ENCODE measurements at regions not wholly inside any gene's neighbourhood (a gene's known extent, or its start where the extent isn't known, plus 50 kb on each side); places are given as distances from the start of the nearest gene placed in this dataset.
"Not testable (repeated sequence)": the region's sequence is repeated elsewhere in the genome, so short reads cannot be mapped to it uniquely, and the experiment has no call there.

DNA sequence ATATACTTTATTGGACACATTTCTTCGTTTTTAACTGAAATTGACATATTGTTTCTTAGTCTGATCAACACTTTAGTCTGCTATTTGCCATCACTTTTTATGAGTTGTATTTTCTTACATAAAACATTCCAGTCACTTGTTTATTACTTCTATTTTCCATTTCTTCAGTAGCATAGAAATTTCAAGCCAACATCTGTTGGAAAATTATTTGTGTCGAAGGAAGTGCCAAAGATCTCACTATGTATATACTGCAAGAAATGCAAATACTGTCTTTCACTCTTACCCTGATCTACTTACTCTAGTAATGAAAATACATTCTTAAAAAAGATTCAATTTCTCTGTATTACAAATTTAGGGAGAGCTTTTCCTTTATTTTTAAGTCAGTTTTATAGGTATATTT lies 105.9 kb downstream of the SLC17A6 start:
- peaks cover 2% of the 10 kb centered on the region for H3K4me1 Mint-ChIP-seq (ENCODE audit: low read depth, unreplicated experiment)

DNA sequence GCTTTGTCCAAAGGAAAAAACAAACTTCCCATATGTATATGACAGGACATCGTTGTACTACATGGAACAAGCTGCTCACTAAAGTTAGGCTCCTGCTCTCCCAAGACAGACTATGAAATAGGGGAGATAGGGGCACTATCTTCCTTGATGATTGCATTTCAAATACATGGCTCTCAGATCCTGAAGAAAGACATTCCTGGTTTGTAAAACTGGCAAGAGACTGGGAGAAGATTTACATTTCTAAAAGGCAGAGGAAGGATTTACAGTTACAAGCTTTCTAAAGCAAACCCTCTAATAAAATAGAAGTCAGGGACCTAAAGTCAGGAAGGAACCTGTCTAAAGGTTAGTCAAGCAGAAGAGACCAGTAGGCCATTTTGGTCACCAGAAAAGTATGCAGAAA lies 103.7 kb downstream of the SLC17A6 start:
- H3K4me3 Mint-ChIP-seq (ENCODE audit: unreplicated experiment), result no peak overlapping the region
- TF ChIP-seq, protein P1, sequence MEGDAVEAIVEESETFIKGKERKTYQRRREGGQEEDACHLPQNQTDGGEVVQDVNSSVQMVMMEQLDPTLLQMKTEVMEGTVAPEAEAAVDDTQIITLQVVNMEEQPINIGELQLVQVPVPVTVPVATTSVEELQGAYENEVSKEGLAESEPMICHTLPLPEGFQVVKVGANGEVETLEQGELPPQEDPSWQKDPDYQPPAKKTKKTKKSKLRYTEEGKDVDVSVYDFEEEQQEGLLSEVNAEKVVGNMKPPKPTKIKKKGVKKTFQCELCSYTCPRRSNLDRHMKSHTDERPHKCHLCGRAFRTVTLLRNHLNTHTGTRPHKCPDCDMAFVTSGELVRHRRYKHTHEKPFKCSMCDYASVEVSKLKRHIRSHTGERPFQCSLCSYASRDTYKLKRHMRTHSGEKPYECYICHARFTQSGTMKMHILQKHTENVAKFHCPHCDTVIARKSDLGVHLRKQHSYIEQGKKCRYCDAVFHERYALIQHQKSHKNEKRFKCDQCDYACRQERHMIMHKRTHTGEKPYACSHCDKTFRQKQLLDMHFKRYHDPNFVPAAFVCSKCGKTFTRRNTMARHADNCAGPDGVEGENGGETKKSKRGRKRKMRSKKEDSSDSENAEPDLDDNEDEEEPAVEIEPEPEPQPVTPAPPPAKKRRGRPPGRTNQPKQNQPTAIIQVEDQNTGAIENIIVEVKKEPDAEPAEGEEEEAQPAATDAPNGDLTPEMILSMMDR (IDR thresholded peaks at IDR 0.05; ENCODE audit: insufficient read depth in 1 of 2, low read depth in 1 of 2, low read length in 1 of 2, severe bottlenecking in 1 of 2, unreplicated experiment in 1 of 2), result no peak
- BruUV-seq (replicated peaks), result no TSS peak
- H3K36me3 Mint-ChIP-seq (ENCODE audit: insufficient read depth, unreplicated experiment), result no peaks in the 10 kb centered on the region
- POLR2A ChIA-PET, result no interaction called here
- H3K27ac Mint-ChIP-seq (ENCODE audit: unreplicated experiment), result no peak overlapping the region
- H3K9me3 Mint-ChIP-seq (ENCODE audit: unreplicated experiment), result peaks cover 13% of the 10 kb centered on the region
- no peaks in the 10 kb centered on the region for H3K4me1 ChIP-seq
- no peak overlapping the region for H3K4me3 ChIP-seq (ENCODE audit: low read depth, low read length)
- H3K36me3 ChIP-seq (ENCODE audit: control insufficient read depth, insufficient read depth, low read length), result no peaks in the 10 kb centered on the region
- H3K27me3 ChIP-seq (replicated peaks; ENCODE audit: control insufficient read depth, insufficient read depth, low read length), result no peaks in the 10 kb centered on the region
- no peaks in the 10 kb centered on the region for H3K27me3 Mint-ChIP-seq (ENCODE audit: insufficient read depth, unreplicated experiment)
- no peak for DNase-seq
- intact Hi-C loops (cut with micrococcal nuclease; ENCODE audit: unreplicated experiment), result no loop called here
- CTCF ChIA-PET, result no interaction called here
- H3K9me3 ChIP-seq, result no peaks in the 10 kb centered on the region
- H3K4me1 Mint-ChIP-seq (ENCODE audit: low read depth, unreplicated experiment), result no peaks in the 10 kb centered on the region

More for the DNA sequence above, 105.9 kb downstream of the SLC17A6 start:
- H3K4me3 Mint-ChIP-seq (ENCODE audit: unreplicated experiment), result no peak overlapping the region
- Histone ChIP-seq H3K9me3 (no peaks in the 10 kb centered on the region), H3K36me3 (ENCODE audit: control insufficient read depth, insufficient read depth, low read length) (no peaks in the 10 kb centered on the region), H3K4me3 (ENCODE audit: low read depth, low read length) (no peak overlapping the region), H3K27me3 (replicated peaks; ENCODE audit: control insufficient read depth, insufficient read depth, low read length) (no peaks in the 10 kb centered on the region), H3K4me1 (peaks cover 6% of the 10 kb centered on the region)
- intact Hi-C loops (cut with micrococcal nuclease; ENCODE audit: unreplicated experiment), result no loop called here
- peaks cover 35% of the 10 kb centered on the region for H3K9me3 Mint-ChIP-seq (ENCODE audit: unreplicated experiment)
- POLR2A ChIA-PET, result no interaction called here
- no peaks in the 10 kb centered on the region for H3K36me3 Mint-ChIP-seq (ENCODE audit: insufficient read depth, unreplicated experiment)
- TF ChIP-seq, protein P1 (IDR thresholded peaks at IDR 0.05; ENCODE audit: insufficient read depth in 1 of 2, low read depth in 1 of 2, low read length in 1 of 2, severe bottlenecking in 1 of 2, unreplicated experiment in 1 of 2), result no peak
- no peaks in the 10 kb centered on the region for H3K27me3 Mint-ChIP-seq (ENCODE audit: insufficient read depth, unreplicated experiment)
- H3K27ac Mint-ChIP-seq (ENCODE audit: unreplicated experiment), result no peak overlapping the region
- DNase-seq, result no peak
- BruUV-seq (replicated peaks), result no TSS peak
- CTCF ChIA-PET, result no interaction called here

DNA sequence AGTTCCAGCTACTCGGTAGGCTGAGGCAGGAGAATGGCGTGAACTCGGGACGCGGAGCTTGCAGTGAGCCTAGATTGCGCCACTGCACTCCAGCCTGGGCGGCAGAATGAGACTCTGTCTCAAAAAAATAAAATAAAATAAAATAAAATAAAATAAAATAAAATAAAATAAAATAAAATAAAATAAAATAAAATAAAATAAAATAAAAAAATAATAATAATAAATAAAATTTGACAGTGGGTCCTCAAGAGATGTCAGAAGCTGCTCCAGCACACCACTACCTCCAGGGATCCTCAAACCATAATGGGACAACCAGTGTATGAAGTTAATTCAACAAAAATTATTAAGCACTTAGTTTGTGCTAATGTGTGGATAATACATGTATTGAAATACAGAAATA lies 97.4 kb downstream of the SLC17A6 start:
- intact Hi-C loops (cut with micrococcal nuclease; ENCODE audit: unreplicated experiment); H3K4me3 ChIP-seq (ENCODE audit: low read depth, low read length); DNase-seq; POLR2A ChIA-PET; H3K27me3 ChIP-seq (replicated peaks; ENCODE audit: control insufficient read depth, insufficient read depth, low read length); H3K27ac Mint-ChIP-seq (ENCODE audit: unreplicated experiment); H3K9me3 ChIP-seq; H3K9me3 Mint-ChIP-seq (ENCODE audit: unreplicated experiment); CTCF ChIA-PET; H3K36me3 Mint-ChIP-seq (ENCODE audit: insufficient read depth, unreplicated experiment); H3K27me3 Mint-ChIP-seq (ENCODE audit: insufficient read depth, unreplicated experiment); H3K36me3 ChIP-seq (ENCODE audit: control insufficient read depth, insufficient read depth, low read length); BruUV-seq (replicated peaks); H3K4me3 Mint-ChIP-seq (ENCODE audit: unreplicated experiment); H3K4me1 Mint-ChIP-seq (ENCODE audit: low read depth, unreplicated experiment); H3K4me1 ChIP-seq: not testable (repeated sequence)

DNA sequence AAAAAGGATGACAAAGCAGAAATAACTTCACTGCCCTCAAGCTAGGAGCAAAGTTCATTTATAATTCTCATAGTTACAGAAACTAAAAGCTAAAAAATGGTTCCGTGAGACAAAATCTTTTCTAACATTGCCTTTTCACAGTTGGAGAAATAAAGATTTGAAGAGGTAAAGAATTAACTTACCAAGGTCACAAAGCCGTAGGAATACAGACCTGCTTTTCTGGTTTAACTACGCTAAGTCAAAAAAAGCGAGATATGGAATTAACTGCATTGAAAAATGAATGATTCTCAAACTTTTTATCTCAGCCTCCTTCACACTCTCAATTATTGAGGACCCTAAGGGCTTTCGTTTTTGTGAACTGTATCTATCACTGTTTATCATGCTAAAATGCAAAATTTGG lies 95.3 kb downstream of the SLC17A6 start:
- ChIA-PET POLR2A (no interaction called here), CTCF (no interaction called here)
- Mint-ChIP-seq H3K4me1 (ENCODE audit: low read depth, unreplicated experiment) (no peaks in the 10 kb centered on the region), H3K4me3 (ENCODE audit: unreplicated experiment) (no peak overlapping the region), H3K36me3 (ENCODE audit: insufficient read depth, unreplicated experiment) (no peaks in the 10 kb centered on the region), H3K27me3 (ENCODE audit: insufficient read depth, unreplicated experiment) (no peaks in the 10 kb centered on the region), H3K27ac (ENCODE audit: unreplicated experiment) (no peak overlapping the region), H3K9me3 (ENCODE audit: unreplicated experiment) (no peaks in the 10 kb centered on the region)
- TF ChIP-seq, protein P1 (IDR thresholded peaks at IDR 0.05; ENCODE audit: insufficient read depth in 1 of 2, low read depth in 1 of 2, low read length in 1 of 2, severe bottlenecking in 1 of 2, unreplicated experiment in 1 of 2), result no peak
- H3K9me3 ChIP-seq, result no peaks in the 10 kb centered on the region
- no peak for DNase-seq
- H3K36me3 ChIP-seq (ENCODE audit: control insufficient read depth, insufficient read depth, low read length), result no peaks in the 10 kb centered on the region
- BruUV-seq (replicated peaks), result no TSS peak
- no peaks in the 10 kb centered on the region for H3K27me3 ChIP-seq (replicated peaks; ENCODE audit: control insufficient read depth, insufficient read depth, low read length)
- intact Hi-C loops (cut with micrococcal nuclease; ENCODE audit: unreplicated experiment), result no loop called here
- H3K4me3 ChIP-seq (ENCODE audit: low read depth, low read length), result no peak overlapping the region
- no peaks in the 10 kb centered on the region for H3K4me1 ChIP-seq

Measured in Caco-2 (cell line).